HuH-7.5 (cell line): ENCODE measurements at regions not wholly inside any gene's neighbourhood (a gene's known extent, or its start where the extent isn't known, plus 50 kb on each side); places are given as distances from the start of the nearest gene placed in this dataset.
"Not testable (repeated sequence)": the region's sequence is repeated elsewhere in the genome, so short reads cannot be mapped to it uniquely, and the experiment has no call there.

Experiments used
- DNase-seq: peaks from one replicate; pipeline ENCODE4 v3.0.0; 2011; ENCODE audit warnings: low spot score

GRCh38 chr2:53356291-53356905 lies 411.2 kb upstream of the CHAC2 start:
- no peak for DNase-seq

GRCh38 chr2:53353135-53354114 lies 414.2 kb upstream of the CHAC2 start:
- DNase-seq, result no peak

- no peak for DNase-seq
These were observed 420.3 kb upstream of the CHAC2 start for GRCh38 chr2:53347269-53347668.

- DNase-seq, result no peak
These were observed 425.4 kb upstream of the CHAC2 start for GRCh38 chr2:53342248-53342647.

GRCh38 chr2:53334610-53335009 lies 433.0 kb upstream of the CHAC2 start:
- DNase-seq, result no peak

GRCh38 chr2:53331667-53332066 lies 435.9 kb upstream of the CHAC2 start:
- DNase-seq, result no peak

- DNase-seq, result no peak
These were observed 449.7 kb upstream of the CHAC2 start for GRCh38 chr2:53317861-53318260.

- DNase-seq, result no peak
These were observed 452.5 kb upstream of the CHAC2 start for GRCh38 chr2:53315149-53315548.

- no peak for DNase-seq
These were observed 452.9 kb upstream of the CHAC2 start for GRCh38 chr2:53314718-53315117.

GRCh38 chr2:53313644-53314043 lies 454.0 kb upstream of the CHAC2 start:
- not testable (repeated sequence) for DNase-seq

- DNase-seq, result no peak
These were observed 454.9 kb upstream of the CHAC2 start for GRCh38 chr2:53312721-53313120.

- no peak for DNase-seq
These were observed 455.4 kb upstream of the CHAC2 start for GRCh38 chr2:53312181-53312580.

- no peak for DNase-seq
These were observed 464.5 kb upstream of the CHAC2 start for GRCh38 chr2:53303012-53303578.

GRCh38 chr2:53302455-53302854 lies 465.1 kb upstream of the CHAC2 start:
- no peak for DNase-seq

- DNase-seq, result no peak
These were observed 478.1 kb upstream of the CHAC2 start for GRCh38 chr2:53289309-53290006.

GRCh38 chr2:53286345-53286744 lies 481.3 kb upstream of the CHAC2 start:
- no peak for DNase-seq

- no peak for DNase-seq
These were observed 491.9 kb upstream of the CHAC2 start for GRCh38 chr2:53275743-53276142.

- DNase-seq, result no peak
These were observed 499.0 kb upstream of the CHAC2 start for GRCh38 chr2:53268626-53269025.

GRCh38 chr2:53268086-53268485 lies 499.5 kb upstream of the CHAC2 start:
- no peak for DNase-seq

GRCh38 chr2:53265544-53266299 lies 501.9 kb upstream of the CHAC2 start:
- no peak for DNase-seq

GRCh38 chr2:53260568-53260967 lies 507.0 kb upstream of the CHAC2 start:
- DNase-seq, result no peak
